ENCODE measurements at regions not wholly inside any gene's neighbourhood (a gene's known extent, or its start where the extent isn't known, plus 50 kb on each side); places are given as distances from the start of the nearest gene placed in this dataset.

DNA sequence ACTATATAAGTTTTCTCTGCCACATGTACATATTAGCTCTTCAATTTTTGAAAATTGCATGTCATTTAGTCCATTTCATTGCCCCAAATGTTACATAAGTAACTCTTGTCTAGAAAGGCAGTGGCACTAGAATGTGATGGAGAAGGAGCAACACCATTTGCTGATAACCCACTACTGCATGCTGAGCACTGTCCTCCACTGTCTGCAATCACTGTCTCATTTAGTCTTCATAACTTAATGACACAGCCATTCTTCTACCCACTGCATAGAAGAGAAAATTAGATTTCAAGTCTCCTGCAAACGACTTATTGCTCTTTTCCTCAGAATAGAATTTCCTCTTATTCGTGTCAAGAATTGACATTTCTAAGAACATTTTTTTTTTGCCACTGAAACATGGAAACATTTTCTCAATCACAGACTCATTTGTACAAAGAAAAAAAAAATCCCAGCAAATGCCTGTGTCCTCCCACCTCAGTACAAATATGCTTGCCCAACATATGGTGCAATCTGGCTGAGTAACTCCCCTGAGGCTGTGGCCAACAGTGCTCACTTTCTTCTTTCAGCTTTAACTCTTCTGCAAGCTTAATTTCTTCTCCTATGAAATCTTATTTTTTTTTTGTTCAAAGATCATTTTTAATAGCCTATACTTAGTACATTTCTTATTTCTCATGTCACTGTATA is 768.6 kb upstream of the HS6ST1 start:
- TF ChIP-seq, protein P1, sequence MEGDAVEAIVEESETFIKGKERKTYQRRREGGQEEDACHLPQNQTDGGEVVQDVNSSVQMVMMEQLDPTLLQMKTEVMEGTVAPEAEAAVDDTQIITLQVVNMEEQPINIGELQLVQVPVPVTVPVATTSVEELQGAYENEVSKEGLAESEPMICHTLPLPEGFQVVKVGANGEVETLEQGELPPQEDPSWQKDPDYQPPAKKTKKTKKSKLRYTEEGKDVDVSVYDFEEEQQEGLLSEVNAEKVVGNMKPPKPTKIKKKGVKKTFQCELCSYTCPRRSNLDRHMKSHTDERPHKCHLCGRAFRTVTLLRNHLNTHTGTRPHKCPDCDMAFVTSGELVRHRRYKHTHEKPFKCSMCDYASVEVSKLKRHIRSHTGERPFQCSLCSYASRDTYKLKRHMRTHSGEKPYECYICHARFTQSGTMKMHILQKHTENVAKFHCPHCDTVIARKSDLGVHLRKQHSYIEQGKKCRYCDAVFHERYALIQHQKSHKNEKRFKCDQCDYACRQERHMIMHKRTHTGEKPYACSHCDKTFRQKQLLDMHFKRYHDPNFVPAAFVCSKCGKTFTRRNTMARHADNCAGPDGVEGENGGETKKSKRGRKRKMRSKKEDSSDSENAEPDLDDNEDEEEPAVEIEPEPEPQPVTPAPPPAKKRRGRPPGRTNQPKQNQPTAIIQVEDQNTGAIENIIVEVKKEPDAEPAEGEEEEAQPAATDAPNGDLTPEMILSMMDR (IDR thresholded peaks at IDR 0.05; ENCODE audit: borderline replicate concordance): no peak
- Histone ChIP-seq H3K27ac (replicated peaks) (no peak overlapping the region), H3K9me3 (replicated peaks) (no peaks in the 10 kb centered on the region), H3K4me3 (no peak overlapping the region), H3K4me1 (no peaks in the 10 kb centered on the region), H3K36me3 (no peaks in the 10 kb centered on the region), H3K27me3 (ENCODE audit: low read depth) (no peaks in the 10 kb centered on the region)
- DNase-seq: peak; percentile 24
- intact Hi-C loops (cut with micrococcal nuclease): no loop called here

DNA sequence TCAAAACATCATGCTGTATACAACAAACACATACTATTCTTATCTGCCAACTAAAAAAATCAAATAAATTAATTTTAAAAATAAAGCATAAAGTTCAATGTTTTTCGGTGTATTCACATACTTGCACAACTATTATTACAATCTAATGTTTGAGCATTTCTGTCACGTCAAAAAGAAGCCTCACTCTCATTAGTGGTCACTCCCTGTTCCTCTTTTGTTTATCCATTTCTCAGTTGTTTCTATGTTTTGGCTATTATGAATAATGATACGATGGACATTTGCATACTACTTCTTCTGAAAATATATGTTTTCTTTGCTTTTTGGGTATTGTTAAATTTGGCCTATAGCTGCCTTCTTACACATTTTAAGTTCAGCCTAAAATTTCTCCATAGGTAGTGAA is 773.0 kb upstream of the HS6ST1 start:
- Histone ChIP-seq H3K36me3 (no peaks in the 10 kb centered on the region), H3K27me3 (ENCODE audit: low read depth) (no peaks in the 10 kb centered on the region), H3K27ac (replicated peaks) (no peak overlapping the region), H3K4me1 (no peaks in the 10 kb centered on the region), H3K4me3 (no peak overlapping the region), H3K9me3 (replicated peaks) (no peaks in the 10 kb centered on the region)
- TF ChIP-seq, protein P1 (IDR thresholded peaks at IDR 0.05; ENCODE audit: borderline replicate concordance): no peak
- DNase-seq: no peak
- intact Hi-C loops (cut with micrococcal nuclease): no loop called here

DNA sequence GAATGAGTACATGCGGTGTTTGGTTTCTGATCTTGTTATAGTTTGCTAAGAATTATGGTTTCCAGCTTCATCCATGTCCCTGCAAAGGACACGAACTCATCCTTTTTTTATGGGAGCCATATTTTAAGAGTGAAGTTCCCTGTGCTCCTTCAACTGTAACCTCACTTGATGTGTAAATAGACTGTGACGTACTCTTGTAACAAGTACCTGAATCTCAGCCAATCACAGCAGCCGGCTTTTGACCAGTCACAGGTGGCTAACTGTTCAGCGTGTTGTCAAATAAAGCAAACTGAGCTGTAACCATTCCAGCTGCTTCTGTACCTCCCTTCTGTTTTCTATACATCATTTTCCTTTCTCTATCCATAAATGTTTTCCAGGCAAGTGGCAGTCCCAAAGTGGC is 774.3 kb upstream of the HS6ST1 start:
- no peak for DNase-seq
- Histone ChIP-seq H3K9me3 (replicated peaks) (no peaks in the 10 kb centered on the region), H3K27me3 (ENCODE audit: low read depth) (no peaks in the 10 kb centered on the region), H3K4me1 (no peaks in the 10 kb centered on the region), H3K36me3 (no peaks in the 10 kb centered on the region), H3K4me3 (no peak overlapping the region), H3K27ac (replicated peaks) (no peak overlapping the region)
- intact Hi-C loops (cut with micrococcal nuclease): no loop called here
- TF ChIP-seq, protein P1 (IDR thresholded peaks at IDR 0.05; ENCODE audit: borderline replicate concordance): no peak

DNA sequence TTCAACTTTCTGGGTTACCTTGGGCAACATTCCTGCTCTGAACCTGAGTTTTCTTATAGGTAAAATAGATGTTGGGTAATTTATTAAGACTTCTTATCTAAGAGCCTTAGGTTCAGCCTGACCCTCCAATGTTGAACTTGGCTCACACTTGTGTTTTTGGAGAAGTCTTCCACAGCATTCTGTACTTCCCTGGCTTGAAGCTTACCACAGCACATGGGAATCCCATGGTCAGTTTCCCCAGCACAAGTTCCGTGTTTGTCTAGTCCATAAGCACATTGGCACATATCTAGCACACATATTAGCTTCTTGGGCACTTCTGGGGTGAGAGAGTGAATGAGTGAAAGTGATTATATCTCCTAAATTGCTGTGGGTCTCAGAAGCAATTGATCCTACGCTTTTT is 782.5 kb upstream of the HS6ST1 start:
- Histone ChIP-seq H3K9me3 (replicated peaks) (no peaks in the 10 kb centered on the region), H3K4me1 (no peaks in the 10 kb centered on the region), H3K36me3 (no peaks in the 10 kb centered on the region), H3K27me3 (ENCODE audit: low read depth) (peaks cover 23% of the 10 kb centered on the region), H3K27ac (replicated peaks) (no peak overlapping the region), H3K4me3 (no peak overlapping the region)
- DNase-seq: no peak
- TF ChIP-seq, protein P1 (IDR thresholded peaks at IDR 0.05; ENCODE audit: borderline replicate concordance): no peak
- intact Hi-C loops (cut with micrococcal nuclease): no loop called here

DNA sequence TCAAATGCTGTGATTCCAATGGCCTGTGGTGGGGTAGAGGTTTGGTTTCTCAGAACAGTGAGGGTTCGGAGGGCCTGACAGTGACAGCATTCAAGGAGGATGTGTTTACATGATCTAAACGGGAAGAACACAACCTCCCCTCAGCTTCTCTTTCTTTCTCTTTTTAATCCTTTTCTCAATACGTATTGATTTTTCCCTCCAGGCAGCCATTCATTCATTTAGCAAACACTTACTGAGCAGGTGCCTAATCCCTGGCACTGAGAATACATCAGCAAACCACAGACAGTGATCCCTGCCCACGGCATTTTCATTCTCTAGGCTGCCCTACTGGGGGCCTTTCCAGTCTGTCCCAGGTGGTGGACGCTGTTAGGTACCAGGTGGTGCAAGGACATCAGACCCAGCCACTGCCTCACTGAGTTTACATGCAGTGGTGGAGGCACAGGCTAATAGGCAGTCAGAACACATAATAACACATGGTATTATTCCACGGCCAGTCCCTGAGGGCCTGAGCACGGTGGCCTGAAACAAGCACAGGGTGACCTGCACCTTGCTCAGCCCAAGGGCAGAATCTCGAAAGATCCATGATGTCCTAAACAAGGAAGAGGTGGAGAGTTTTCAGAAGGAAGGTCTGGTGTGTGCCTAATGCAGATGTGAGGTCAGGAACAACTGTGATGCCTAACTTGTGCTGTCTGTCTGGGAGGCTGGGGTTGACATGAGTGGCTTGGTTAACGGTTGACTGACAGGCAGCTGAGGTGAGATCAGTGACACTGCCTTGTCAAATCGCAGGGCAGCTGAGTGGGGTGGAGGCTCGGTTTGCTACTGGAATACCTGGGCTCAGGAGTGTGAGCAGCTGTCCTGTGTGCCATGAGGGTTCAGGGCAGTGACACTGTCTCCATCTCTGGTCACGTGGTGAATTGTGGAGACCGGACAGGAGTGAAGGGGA is 785.5 kb upstream of the HS6ST1 start:
- Histone ChIP-seq H3K36me3 (no peaks in the 10 kb centered on the region), H3K9me3 (replicated peaks) (no peaks in the 10 kb centered on the region)
- TF ChIP-seq, protein P1 (IDR thresholded peaks at IDR 0.05; ENCODE audit: borderline replicate concordance): no peak

More for the DNA sequence above, 785.5 kb upstream of the HS6ST1 start:
- intact Hi-C loops (cut with micrococcal nuclease): no loop called here
- Histone ChIP-seq H3K4me3 (no peak overlapping the region), H3K27me3 (ENCODE audit: low read depth) (peaks cover 23% of the 10 kb centered on the region), H3K27ac (replicated peaks) (no peak overlapping the region), H3K4me1 (no peaks in the 10 kb centered on the region)
- DNase-seq: no peak

All from left ventricle myocardium inferior (tissue), 1 donor.